ENCODE measurements at regions not wholly inside any gene's neighbourhood (a gene's known extent, or its start where the extent isn't known, plus 50 kb on each side); places are given as distances from the start of the nearest gene placed in this dataset.

- Histone ChIP-seq H3K4me1 (ENCODE audit: control insufficient read depth in 5 of 5, insufficient read depth in 5 of 5, low read length in 5 of 5) (peaks cover 0 to 4% (median 0%) of the 10 kb centered on the region in 5 donors), H3K9me3 (ENCODE audit: control insufficient read depth in 4 of 4, insufficient read depth in 3 of 4, low read length in 3 of 4) (no peaks in the 10 kb centered on the region), H3K27ac (ENCODE audit: low read depth in 1 of 2, low read length in 1 of 2) (no peak overlapping the region), H3K27me3 (ENCODE audit: control insufficient read depth in 3 of 3, insufficient read depth in 3 of 3, low read length in 2 of 3) (peaks cover 0 to 4% (median 0%) of the 10 kb centered on the region in 3 donors), H3K9ac (ENCODE audit: insufficient read depth in 1 of 2, low read length in 2 of 2) (no peak overlapping the region), H3K4me3 (no peak overlapping the region), H3K36me3 (ENCODE audit: control insufficient read depth in 4 of 4, insufficient read depth in 4 of 4, low read length in 4 of 4) (no peaks in the 10 kb centered on the region)
- WGBS, 2 donors = 87 to 94% methylated on average over 7 of the region's 7 CpGs
- no peak for TF ChIP-seq CTCF (IDR thresholded peaks at IDR 0.05; ENCODE audit: control extremely low read depth, extremely low read depth)
- ATAC-seq (ENCODE audit: insufficient read depth, low FRiP score) (no peak), DNase-seq (no peak)
These were observed 120.7 kb upstream of the SERPIND1 start for GRCh38 chr22:20653012-20653794.

GRCh38 chr22:20653795-20654342 lies 120.0 kb upstream of the SERPIND1 start:
- Histone ChIP-seq H3K36me3 (ENCODE audit: control insufficient read depth in 4 of 4, insufficient read depth in 4 of 4, low read length in 4 of 4) (no peaks in the 10 kb centered on the region), H3K4me3 (no peak overlapping the region), H3K27ac (ENCODE audit: low read depth in 1 of 2, low read length in 1 of 2) (peak overlapping the region in 1 of 2 donors; percentile 28), H3K9ac (ENCODE audit: insufficient read depth in 1 of 2, low read length in 2 of 2) (no peak overlapping the region), H3K27me3 (ENCODE audit: control insufficient read depth in 3 of 3, insufficient read depth in 3 of 3, low read length in 2 of 3) (peaks cover 0 to 7% (median 0%) of the 10 kb centered on the region in 3 donors), H3K9me3 (ENCODE audit: control insufficient read depth in 4 of 4, insufficient read depth in 3 of 4, low read length in 3 of 4) (no peaks in the 10 kb centered on the region), H3K4me1 (ENCODE audit: control insufficient read depth in 5 of 5, insufficient read depth in 5 of 5, low read length in 5 of 5) (peaks cover 0 to 4% (median 0%) of the 10 kb centered on the region in 5 donors)
- 87 to 91% methylated on average over 3 of the region's 3 CpGs for WGBS, 2 donors
- DNase-seq = no peak
- no peak for ATAC-seq (ENCODE audit: insufficient read depth, low FRiP score)
- no peak for TF ChIP-seq CTCF (IDR thresholded peaks at IDR 0.05; ENCODE audit: control extremely low read depth, extremely low read depth)

GRCh38 chr22:20654343-20655208 lies 119.3 kb upstream of the SERPIND1 start:
- Histone ChIP-seq H3K9me3 (ENCODE audit: control insufficient read depth in 4 of 4, insufficient read depth in 3 of 4, low read length in 3 of 4) (no peaks in the 10 kb centered on the region), H3K36me3 (ENCODE audit: control insufficient read depth in 4 of 4, insufficient read depth in 4 of 4, low read length in 4 of 4) (no peaks in the 10 kb centered on the region), H3K4me1 (ENCODE audit: control insufficient read depth in 5 of 5, insufficient read depth in 5 of 5, low read length in 5 of 5) (peaks cover 0 to 4% (median 0%) of the 10 kb centered on the region in 5 donors), H3K27ac (ENCODE audit: low read depth in 1 of 2, low read length in 1 of 2) (peak overlapping the region in 1 of 2 donors; percentile 28), H3K4me3 (no peak overlapping the region), H3K27me3 (ENCODE audit: control insufficient read depth in 3 of 3, insufficient read depth in 3 of 3, low read length in 2 of 3) (peaks cover 0 to 7% (median 0%) of the 10 kb centered on the region in 3 donors), H3K9ac (ENCODE audit: insufficient read depth in 1 of 2, low read length in 2 of 2) (no peak overlapping the region)
- 82 to 88% methylated on average over 20 of the region's 20 CpGs for WGBS, 2 donors
- DNase-seq (peak; percentile 48 to 78 (median 70)), ATAC-seq (ENCODE audit: insufficient read depth, low FRiP score) (peak; percentile 73)
- TF ChIP-seq CTCF (IDR thresholded peaks at IDR 0.05; ENCODE audit: control extremely low read depth, extremely low read depth) = no peak

Data from lung (tissue), 11 donors.